H1 (cell line): ENCODE measurements at regions not wholly inside any gene's neighbourhood (a gene's known extent, or its start where the extent isn't known, plus 50 kb on each side); places are given as distances from the start of the nearest gene placed in this dataset.

Experiments
- CTCF ChIA-PET: fragments of 300-600 bp; sonication (Branson Sonifier 250); formaldehyde crosslinking; loops from one replicate; lab custom pipeline; 2021; ENCODE audit not compliant: partially characterized antibody; lab: Charles Lee
- POLR2A ChIA-PET: fragments of 300-600 bp; sonication (Branson Sonifier 250); formaldehyde crosslinking; loops from one replicate; lab custom pipeline; 2021; ENCODE audit warnings: inconsistent platforms; ENCODE audit not compliant: partially characterized antibody; lab: Charles Lee
- DNase-seq, 2 experiments: peaks; one replicate each; pipeline versions ENCODE4 v3.0.0 to v3.0.0-alpha.2; 2010 to 2022; ENCODE audit warnings: low spot score in 2 of 2, low read depth in 1 of 2, mixed read lengths in 1 of 2
- FAIRE-seq: peaks from 2 replicates; lab custom pipeline; 2011; peaks lifted over from hg19 to GRCh38; lab: Jason Lieb, UNC
- H2AFZ ChIP-seq: 2 replicates; pipeline ENCODE4 v1.8.1; 2012; ENCODE audit warnings: low read length, inconsistent platforms
- H2AK5ac ChIP-seq: 2 replicates; pipeline ENCODE4 v1.6.1; 2013; ENCODE audit warnings: low read depth, low read length
- H2BK120ac ChIP-seq: replicated peaks from 2 replicates; pipeline ENCODE3; 2013; ENCODE audit warnings: low read depth, low read length, inconsistent platforms
- H2BK12ac ChIP-seq: 2 replicates; pipeline ENCODE4 v1.6.1; 2013; ENCODE audit warnings: low read depth, low read length
- H2BK15ac ChIP-seq: 2 replicates; pipeline ENCODE4 v1.6.1; 2013; ENCODE audit warnings: low read length
- H2BK20ac ChIP-seq: 2 replicates; pipeline ENCODE4 v1.6.1; 2013; ENCODE audit warnings: low read length
- H2BK5ac ChIP-seq: 2 replicates; pipeline ENCODE4 v1.6.1; 2013; ENCODE audit warnings: low read depth, low read length
- H3K14ac ChIP-seq: 2 replicates; pipeline ENCODE4 v1.6.1; 2013; ENCODE audit warnings: inconsistent platforms; ENCODE audit not compliant: insufficient read length
- H3K18ac ChIP-seq: 2 replicates; pipeline ENCODE4 v1.6.1; 2013; ENCODE audit warnings: low read length; ENCODE audit errors: extremely low read depth
- H3K23ac ChIP-seq: 2 replicates; pipeline ENCODE4 v1.6.1; 2013; ENCODE audit warnings: inconsistent platforms; ENCODE audit not compliant: insufficient read length
- H3K23me2 ChIP-seq: 2 replicates; pipeline ENCODE4 v1.6.1; 2013; ENCODE audit warnings: low read depth, low read length
- H3K27ac ChIP-seq: 2 replicates; pipeline ENCODE4 v1.6.1; 2011; ENCODE audit warnings: low read depth, low read length, inconsistent platforms
- H3K27me3 ChIP-seq, 4 experiments: replicated peaks in 1 of 4; 1 replicate in 1 of 4; 2 replicates in 3 of 4; pipeline versions ENCODE4 v1.6.1 to v1.8.1; 2011 to 2013; ENCODE audit warnings: low read length in 3 of 4, mild to moderate bottlenecking in 3 of 4, inconsistent platforms in 2 of 4, mixed read lengths in 2 of 4, moderate library complexity in 1 of 4; ENCODE audit not compliant: control insufficient read depth in 3 of 4, insufficient read depth in 3 of 4; ENCODE audit errors: extremely low read depth in 1 of 4
- H3K36me3 ChIP-seq, 4 experiments: 2 replicates each; pipeline versions ENCODE4 v1.6.1 to v1.8.1; 2011 to 2013; ENCODE audit warnings: mild to moderate bottlenecking in 4 of 4, low read length in 3 of 4, moderate library complexity in 2 of 4, control low read depth in 1 of 4, inconsistent platforms in 1 of 4; ENCODE audit not compliant: insufficient read depth in 4 of 4, control insufficient read depth in 2 of 4
- H3K4ac ChIP-seq: replicated peaks from 2 replicates; pipeline ENCODE3; 2013; ENCODE audit warnings: low read length, low read depth, mixed read lengths, inconsistent platforms; ENCODE audit not compliant: insufficient read length
- H3K4me1 ChIP-seq, 4 experiments: replicated peaks in 1 of 4; 1 replicate in 1 of 4; 2 replicates in 3 of 4; pipeline versions ENCODE4 v1.6.1 to v1.8.1; 2011 to 2013; ENCODE audit warnings: low read length in 3 of 4, inconsistent platforms in 2 of 4, mixed read lengths in 1 of 4; ENCODE audit not compliant: insufficient read depth in 4 of 4, control insufficient read depth in 3 of 4
- H3K4me2 ChIP-seq, 2 experiments: 2 replicates each; pipeline versions ENCODE4 v1.6.1 to v1.8.1; 2011 to 2013; ENCODE audit warnings: low read depth in 2 of 2, low read length in 2 of 2, control low read depth in 1 of 2, inconsistent platforms in 1 of 2, mild to moderate bottlenecking in 1 of 2; ENCODE audit not compliant: insufficient read depth in 1 of 2
- H3K4me3 ChIP-seq, 4 experiments: fragments of 200-600, 300-600 bp in 1 of 4; sonication (generic), shearing (Covaris generic), sonication (Bioruptor Twin) in 1 of 4; 2 replicates each; pipeline versions ENCODE4 v1.5.1 to v1.8.1; 2011 to 2016; ENCODE audit warnings: low read length in 4 of 4, low read depth in 3 of 4, control low read depth in 2 of 4, inconsistent platforms in 2 of 4, mild to moderate bottlenecking in 2 of 4, mixed read lengths in 1 of 4, moderate library complexity in 1 of 4; ENCODE audit not compliant: insufficient read depth in 2 of 4; ENCODE audit errors: extremely low read depth in 1 of 4
- H3K56ac ChIP-seq: replicated peaks from 2 replicates; pipeline ENCODE3; 2013; ENCODE audit warnings: low read depth, mild to moderate bottlenecking, mixed read lengths, low read length, inconsistent platforms; ENCODE audit not compliant: insufficient read length
- H3K79me1 ChIP-seq: 2 replicates; pipeline ENCODE4 v1.6.1; 2013; ENCODE audit warnings: low read depth, low read length, control low read depth
- H3K79me2 ChIP-seq, 2 experiments: 2 replicates each; pipeline versions ENCODE4 v1.6.1 to v1.8.1; 2012 to 2013; ENCODE audit warnings: low read length in 2 of 2, mild to moderate bottlenecking in 2 of 2, inconsistent platforms in 1 of 2; ENCODE audit not compliant: insufficient read depth in 2 of 2, control insufficient read depth in 1 of 2
- H3K9ac ChIP-seq, 4 experiments: replicated peaks in 1 of 4; 1 replicate in 1 of 4; 2 replicates in 3 of 4; pipeline versions ENCODE4 v1.6.1 to v1.8.1; 2011 to 2013; ENCODE audit warnings: low read depth in 3 of 4, low read length in 3 of 4, control low read depth in 2 of 4, mild to moderate bottlenecking in 2 of 4, moderate library complexity in 2 of 4, inconsistent platforms in 1 of 4; ENCODE audit errors: extremely low read depth in 1 of 4
- H3K9me3 ChIP-seq, 2 experiments: 2 replicates each; pipeline versions ENCODE4 v1.6.1 to v1.8.1; 2012 to 2013; ENCODE audit warnings: mild to moderate bottlenecking in 2 of 2, moderate library complexity in 2 of 2, control low read depth in 1 of 2, inconsistent platforms in 1 of 2, low read depth in 1 of 2, low read length in 1 of 2, mixed read lengths in 1 of 2; ENCODE audit not compliant: insufficient read depth in 2 of 2
- H4K20me1 ChIP-seq, 2 experiments: replicated peaks in 1 of 2; 2 replicates each; pipeline versions ENCODE3 to v1.8.1; 2011 to 2013; ENCODE audit warnings: inconsistent platforms in 2 of 2, low read length in 2 of 2, mild to moderate bottlenecking in 1 of 2; ENCODE audit not compliant: insufficient read depth in 2 of 2, control insufficient read depth in 1 of 2
- H4K5ac ChIP-seq: 2 replicates; pipeline ENCODE4 v1.6.1; 2013; ENCODE audit warnings: low read length, low read depth, mixed read lengths, inconsistent platforms; ENCODE audit not compliant: insufficient read length
- H4K8ac ChIP-seq: 2 replicates; pipeline ENCODE4 v1.8.0; 2013; ENCODE audit warnings: mild to moderate bottlenecking, moderate library complexity, low read length, inconsistent platforms; ENCODE audit not compliant: insufficient read depth; ENCODE audit errors: extremely low read depth
- H4K91ac ChIP-seq: replicated peaks from 2 replicates; pipeline ENCODE3; 2013; ENCODE audit warnings: low read length, mixed read lengths, inconsistent platforms; ENCODE audit not compliant: insufficient read length
- ATF2 ChIP-seq: IDR thresholded peaks from 2 replicates; pipeline ENCODE4 v1.6.1; 2012; ENCODE audit warnings: low read length, inconsistent platforms
- ATF3 ChIP-seq: IDR thresholded peaks from 2 replicates; pipeline ENCODE4 v1.6.1; 2011; ENCODE audit warnings: low read depth, mild to moderate bottlenecking, low read length; ENCODE audit not compliant: insufficient read depth
- BRCA1 ChIP-seq: IDR thresholded peaks from 2 replicates; pipeline ENCODE4 v1.6.1; 2012; ENCODE audit warnings: low read depth, low read length, improper control_type of control experiment
- MAFK ChIP-seq: IDR thresholded peaks from 2 replicates; pipeline ENCODE4 v1.6.1; 2012; ENCODE audit warnings: low read depth, mild to moderate bottlenecking, improper control_type of control experiment, low read length
- SAP30 ChIP-seq: fragments of 300-600 bp; sonication (generic); IDR thresholded peaks from 2 replicates; pipeline ENCODE4 v1.7.1; 2012; ENCODE audit warnings: low read length, moderate library complexity, mild to moderate bottlenecking, inconsistent platforms; ENCODE audit not compliant: insufficient read depth, insufficient replicate concordance
- SIRT6 ChIP-seq: IDR thresholded peaks from one replicate; pipeline ENCODE4 v1.7.1; 2012; ENCODE audit warnings: low read length, inconsistent platforms
- TEAD4 ChIP-seq: IDR thresholded peaks from 2 replicates; pipeline ENCODE4 v1.6.1; 2012; ENCODE audit warnings: low read depth, low read length, inconsistent platforms, mixed read lengths
- YY1 ChIP-seq: IDR thresholded peaks from 2 replicates; pipeline ENCODE4 v1.6.1; 2011; ENCODE audit warnings: low read depth, mild to moderate bottlenecking, low read length
- WGBS, 2 experiments: shearing (Covaris generic) in 1 of 2; methylation state at CpG; one replicate each; pipeline versions ENCODE4 v1.1.6 to v1.1.7; 2013 to 2015; ENCODE audit warnings: low lambda C conversion rate in 2 of 2, mixed read lengths in 2 of 2, inconsistent platforms in 1 of 2, low coverage in 1 of 2, missing lambda C conversion rate in 1 of 2; ENCODE audit not compliant: insufficient replicate concordance in 2 of 2, insufficient coverage in 1 of 2, insufficient read length in 1 of 2; ENCODE audit errors: extremely low coverage in 1 of 2, missing lambda C conversion rate in 1 of 2; 5-methylcytosine and 5-hydroxymethylcytosine counted together

- no peaks in the 10 kb centered on the region for H3K79me1 ChIP-seq
- no peak overlapping the region for H3K4ac ChIP-seq
- peaks cover 0 to 6% (median 3%) of the 10 kb centered on the region in 4 experiments; a peak in 3 of 7 replicates for H3K4me1 ChIP-seq
- no peak overlapping the region for H2BK5ac ChIP-seq
- peak overlapping the region; percentile 72 for H4K91ac ChIP-seq
- 95% methylated on average over 1 of the region's 1 CpG; no CpG with 5 or more reads in 1 of the 2 experiments for WGBS, 2 experiments
- H3K56ac ChIP-seq = no peak overlapping the region
- H4K20me1 ChIP-seq = no peaks in the 10 kb centered on the region
- H2BK15ac ChIP-seq = no peak overlapping the region
- H4K5ac ChIP-seq = no peak overlapping the region
- no peaks in the 10 kb centered on the region for H3K79me2 ChIP-seq
- no peak overlapping the region for H3K23ac ChIP-seq
- H2AK5ac ChIP-seq = no peak overlapping the region
- no peak overlapping the region for H4K8ac ChIP-seq
- H3K9me3 ChIP-seq = no peaks in the 10 kb centered on the region
- no peak overlapping the region for H3K9ac ChIP-seq
- no peak overlapping the region for H3K4me3 ChIP-seq
- FAIRE-seq (no peak), DNase-seq (no peak)
- H3K27ac ChIP-seq = no peak overlapping the region
- no peak overlapping the region for H3K14ac ChIP-seq
- no peaks in the 10 kb centered on the region for H3K27me3 ChIP-seq
- no peak overlapping the region for H2AFZ ChIP-seq
- H3K4me2 ChIP-seq = no peak overlapping the region
- no peak overlapping the region for H2BK120ac ChIP-seq
- no peak overlapping the region for H2BK12ac ChIP-seq
- CTCF ChIA-PET = no interaction called here
- POLR2A ChIA-PET = no interaction called here
- no peak overlapping the region for H2BK20ac ChIP-seq
- TF ChIP-seq MAFK = no peak
- no peak for TF ChIP-seq SIRT6
- TF ChIP-seq TEAD4 = no peak
- TF ChIP-seq YY1 = no peak
- no peak for TF ChIP-seq SAP30
- no peak for TF ChIP-seq ATF2
- no peak for TF ChIP-seq ATF3
- TF ChIP-seq BRCA1 = no peak
- H3K23me2 ChIP-seq = no peaks in the 10 kb centered on the region
- no peak overlapping the region for H3K18ac ChIP-seq
- H3K36me3 ChIP-seq = no peaks in the 10 kb centered on the region
Observed at GRCh38 chr12:91746976-91747375, 398.7 kb downstream of the BTG1 start.
